ENCODE measurements at regions not wholly inside any gene's neighbourhood (a gene's known extent, or its start where the extent isn't known, plus 50 kb on each side); places are given as distances from the start of the nearest gene placed in this dataset.

GRCh38 chr20:22818636-22819035, 216.5 kb upstream of the SSTR4 start:
- ChIA-PET CTCF (interaction anchor here (1.5 kb wide), 1 partner anchor 156 kb away, joined by 3 read pairs; no protein-coding TSS in a partner anchor), POLR2A (no interaction called here), RAD21 (ENCODE audit: unreplicated experiment) (no interaction called here), SMC1A (ENCODE audit: uncharacterized antibody, unreplicated experiment) (interaction anchor here (0.6 to 1.1 kb wide), 2 partner anchors 50 to 155 kb away, joined by 3 read pairs; no protein-coding TSS in a partner anchor)
- FAIRE-seq (no peak), ATAC-seq (no peak), DNase-seq (ENCODE audit: low read depth, low spot score) (no peak)
- Histone ChIP-seq H3K9ac (ENCODE audit: control insufficient read depth, insufficient read depth, low read length) (no peak overlapping the region), H3K27me3 (replicated peaks in 1 of 2; ENCODE audit: control insufficient read depth in 2 of 2, insufficient read depth in 2 of 2, low read length in 1 of 2) (no peaks in the 10 kb centered on the region), H3K27ac (ENCODE audit: control insufficient read depth, insufficient read depth) (no peak overlapping the region), H3K4me1 (ENCODE audit: control insufficient read depth, insufficient read depth, low read length) (no peaks in the 10 kb centered on the region), H3K9me3 (replicated peaks; ENCODE audit: control insufficient read depth, insufficient read depth, low read length) (no peaks in the 10 kb centered on the region), H3K36me3 (ENCODE audit: control insufficient read depth in 2 of 2, insufficient read depth in 2 of 2, low read length in 1 of 2) (no peaks in the 10 kb centered on the region), H3K4me3 (no peak overlapping the region), H3K79me2 (ENCODE audit: control insufficient read depth, insufficient read depth, low read length) (no peaks in the 10 kb centered on the region), H2AFZ (ENCODE audit: control insufficient read depth, low read depth, low read length) (no peak overlapping the region), H3K4me2 (ENCODE audit: control insufficient read depth, insufficient read depth) (no peak overlapping the region), H4K20me1 (ENCODE audit: control insufficient read depth, insufficient read depth) (no peaks in the 10 kb centered on the region)
- BruUV-seq (replicated peaks), result no TSS peak
- intact Hi-C loops (cut with micrococcal nuclease; ENCODE audit: unreplicated experiment), result no loop called here
- TF ChIP-seq ZBED1 (IDR thresholded peaks at IDR 0.05; ENCODE audit: borderline replicate concordance) (no peak), SMC3 (IDR thresholded peaks at IDR 0.05; ENCODE audit: borderline replicate concordance, low read length) (no peak), POLR2A (IDR thresholded peaks at IDR 0.05; ENCODE audit: low read depth, low read length) (no peak)
- WGBS (ENCODE audit: insufficient coverage, insufficient replicate concordance, low lambda C conversion rate, missing lambda C conversion rate), result 22% methylated on average over 4 of the region's 4 CpGs
- in situ Hi-C loops (cut with MboI), result no loop called here

GRCh38 chr20:22819112-22819511, 216.0 kb upstream of the SSTR4 start:
- Histone ChIP-seq H3K27ac (ENCODE audit: control insufficient read depth, insufficient read depth) (no peak overlapping the region), H3K4me3 (no peak overlapping the region), H3K9ac (ENCODE audit: control insufficient read depth, insufficient read depth, low read length) (no peak overlapping the region), H3K9me3 (replicated peaks; ENCODE audit: control insufficient read depth, insufficient read depth, low read length) (no peaks in the 10 kb centered on the region), H3K79me2 (ENCODE audit: control insufficient read depth, insufficient read depth, low read length) (no peaks in the 10 kb centered on the region), H2AFZ (ENCODE audit: control insufficient read depth, low read depth, low read length) (no peak overlapping the region), H4K20me1 (ENCODE audit: control insufficient read depth, insufficient read depth) (no peaks in the 10 kb centered on the region), H3K4me1 (ENCODE audit: control insufficient read depth, insufficient read depth, low read length) (no peaks in the 10 kb centered on the region), H3K36me3 (ENCODE audit: control insufficient read depth in 2 of 2, insufficient read depth in 2 of 2, low read length in 1 of 2) (no peaks in the 10 kb centered on the region), H3K4me2 (ENCODE audit: control insufficient read depth, insufficient read depth) (no peak overlapping the region), H3K27me3 (replicated peaks in 1 of 2; ENCODE audit: control insufficient read depth in 2 of 2, insufficient read depth in 2 of 2, low read length in 1 of 2) (no peaks in the 10 kb centered on the region)
- BruUV-seq (replicated peaks), result no TSS peak
- no peak for ATAC-seq
- in situ Hi-C loops (cut with MboI), result no loop called here
- FAIRE-seq, result no peak
- 43% methylated on average over 4 of the region's 4 CpGs for WGBS (ENCODE audit: insufficient coverage, insufficient replicate concordance, low lambda C conversion rate, missing lambda C conversion rate)
- SMC1A ChIA-PET (ENCODE audit: uncharacterized antibody, unreplicated experiment), result interaction anchor here (0.6 kb wide), 1 partner anchor 51 kb away, joined by 3 read pairs; no protein-coding TSS in a partner anchor
- POLR2A ChIA-PET, result no interaction called here
- RAD21 ChIA-PET (ENCODE audit: unreplicated experiment), result no interaction called here
- CTCF ChIA-PET, result no interaction called here
- intact Hi-C loops (cut with micrococcal nuclease; ENCODE audit: unreplicated experiment), result no loop called here
- no peak for DNase-seq (ENCODE audit: low read depth, low spot score)
- TF ChIP-seq PBX3 (IDR thresholded peaks at IDR 0.05; ENCODE audit: insufficient replicate concordance, low read depth, low read length) (no peak), CBFB (IDR thresholded peaks at IDR 0.05; ENCODE audit: low read depth) (no peak), CREM (IDR thresholded peaks at IDR 0.05; ENCODE audit: low read depth) (no peak), TBL1XR1 (IDR thresholded peaks at IDR 0.05; ENCODE audit: low read depth, low read length) (no peak), IRF3 (IDR thresholded peaks at IDR 0.05) (no peak), RAD51 (IDR thresholded peaks at IDR 0.05) (no peak), EP300 (IDR thresholded peaks at IDR 0.05; ENCODE audit: borderline replicate concordance in 1 of 2, control insufficient read depth in 1 of 2, low read depth in 2 of 2, low read length in 2 of 2) (no peak), ZNF384 (IDR thresholded peaks at IDR 0.05; ENCODE audit: borderline replicate concordance, low read depth, low read length) (no peak)

Measured in GM12878 (cell line).